ENCODE measurements at regions not wholly inside any gene's neighbourhood (a gene's known extent, or its start where the extent isn't known, plus 50 kb on each side); places are given as distances from the start of the nearest gene placed in this dataset.

GRCh38 chr11:43035086-43035485 lies 276.7 kb upstream of the API5 start:
- no peak overlapping the region for H3K4me3 ChIP-seq (replicated peaks in 1 of 3; ENCODE audit: insufficient read depth in 1 of 3, low read depth in 1 of 3, low read length in 3 of 3)
- dilution Hi-C loops (cut with MboI; ENCODE audit: extremely low pct_ligation_motif_present, low sequenced_read_pairs): no loop called here
- H3K36me3 ChIP-seq (ENCODE audit: control insufficient read depth in 2 of 2, extremely low read depth in 1 of 2, insufficient read depth in 2 of 2, low read length in 2 of 2): no peaks in the 10 kb centered on the region
- no peak overlapping the region for H3K4me2 ChIP-seq (ENCODE audit: insufficient read depth, low read length)
- BruUV-seq (replicated peaks): no TSS peak
- TF ChIP-seq JUN (IDR thresholded peaks at IDR 0.05; ENCODE audit: borderline replicate concordance, insufficient read depth, insufficient read length, low read depth) (no peak), POLR2A (IDR thresholded peaks at IDR 0.05; ENCODE audit: low read depth, low read length) (no peak), GATA2 (IDR thresholded peaks at IDR 0.05; ENCODE audit: insufficient read depth, insufficient read length, low read depth, low read length) (no peak), POLR2AphosphoS5 (IDR thresholded peaks at IDR 0.05; ENCODE audit: insufficient read depth, low read depth, low read length) (no peak), FOS (IDR thresholded peaks at IDR 0.05; ENCODE audit: borderline replicate concordance, insufficient read depth, low read length) (no peak), MYC (IDR thresholded peaks at IDR 0.05; ENCODE audit: low read depth, low read length) (no peak), MAX (IDR thresholded peaks at IDR 0.05; ENCODE audit: insufficient read depth, insufficient read length) (no peak), CTCF (IDR thresholded peaks at IDR 0.05; ENCODE audit: extremely low read depth in 1 of 2, insufficient read depth in 1 of 2, low read depth in 1 of 2, low read length in 2 of 2) (no peak), EZH2 (IDR thresholded peaks at IDR 0.05; ENCODE audit: borderline replicate concordance, low read depth, low read length, severe bottlenecking) (no peak)
- H3K79me2 ChIP-seq (ENCODE audit: control insufficient read depth, insufficient read depth, low read length): no peaks in the 10 kb centered on the region
- intact Hi-C loops (cut with micrococcal nuclease): no loop called here
- FAIRE-seq (no peak), DNase-seq (ENCODE audit: low read depth, low spot score) (no peak)
- no peak overlapping the region for H3K9ac ChIP-seq (replicated peaks; ENCODE audit: extremely low read depth, insufficient read depth, low read length)
- no peaks in the 10 kb centered on the region for H3K27me3 ChIP-seq (ENCODE audit: control insufficient read depth in 2 of 2, insufficient read depth in 2 of 2, low read length in 2 of 2)
- peaks cover 2% of the 10 kb centered on the region for H3K9me3 ChIP-seq (replicated peaks; ENCODE audit: control insufficient read depth, insufficient read depth, low read length)
- H4K20me1 ChIP-seq (replicated peaks; ENCODE audit: control insufficient read depth, extremely low read depth, insufficient read depth, low read length): no peaks in the 10 kb centered on the region
- H3K9me1 ChIP-seq (replicated peaks; ENCODE audit: control insufficient read depth, extremely low read depth, insufficient read depth, low read length): no peaks in the 10 kb centered on the region
- H3K4me1 ChIP-seq (ENCODE audit: control insufficient read depth, extremely low read depth, insufficient read depth, low read length): no peaks in the 10 kb centered on the region
- H2AFZ ChIP-seq (ENCODE audit: low read depth, low read length): no peak overlapping the region
- CTCF ChIA-PET: no interaction called here
- H3K27ac ChIP-seq (ENCODE audit: insufficient read depth, low read depth, low read length): no peak overlapping the region
- POLR2A ChIA-PET: no interaction called here

Data from endothelial cell of umbilical vein (primary cell).